Choroid plexus epithelial cell (primary cell): ENCODE measurements at regions not wholly inside any gene's neighbourhood (a gene's known extent, or its start where the extent isn't known, plus 50 kb on each side); places are given as distances from the start of the nearest gene placed in this dataset.

Experiments used
- DNase-seq: peaks from one replicate; pipeline ENCODE4 v3.0.0-alpha.2; 2010; ENCODE audit warnings: low read depth
- H3K4me3 ChIP-seq: 2 replicates; pipeline ENCODE4 v1.5.1; 2011; ENCODE audit warnings: low read depth, mild to moderate bottlenecking, control low read depth, low read length, moderate library complexity
- TF ChIP-seq, protein P1 (sequence below): conservative IDR thresholded peaks from 2 replicates; pipeline ENCODE4 v1.5.1; 2011; ENCODE audit warnings: low read depth, mild to moderate bottlenecking, control low read depth, inconsistent platforms, low read length, moderate library complexity

- no peak overlapping the region for H3K4me3 ChIP-seq
- TF ChIP-seq, protein P1, sequence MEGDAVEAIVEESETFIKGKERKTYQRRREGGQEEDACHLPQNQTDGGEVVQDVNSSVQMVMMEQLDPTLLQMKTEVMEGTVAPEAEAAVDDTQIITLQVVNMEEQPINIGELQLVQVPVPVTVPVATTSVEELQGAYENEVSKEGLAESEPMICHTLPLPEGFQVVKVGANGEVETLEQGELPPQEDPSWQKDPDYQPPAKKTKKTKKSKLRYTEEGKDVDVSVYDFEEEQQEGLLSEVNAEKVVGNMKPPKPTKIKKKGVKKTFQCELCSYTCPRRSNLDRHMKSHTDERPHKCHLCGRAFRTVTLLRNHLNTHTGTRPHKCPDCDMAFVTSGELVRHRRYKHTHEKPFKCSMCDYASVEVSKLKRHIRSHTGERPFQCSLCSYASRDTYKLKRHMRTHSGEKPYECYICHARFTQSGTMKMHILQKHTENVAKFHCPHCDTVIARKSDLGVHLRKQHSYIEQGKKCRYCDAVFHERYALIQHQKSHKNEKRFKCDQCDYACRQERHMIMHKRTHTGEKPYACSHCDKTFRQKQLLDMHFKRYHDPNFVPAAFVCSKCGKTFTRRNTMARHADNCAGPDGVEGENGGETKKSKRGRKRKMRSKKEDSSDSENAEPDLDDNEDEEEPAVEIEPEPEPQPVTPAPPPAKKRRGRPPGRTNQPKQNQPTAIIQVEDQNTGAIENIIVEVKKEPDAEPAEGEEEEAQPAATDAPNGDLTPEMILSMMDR, result no peak
- DNase-seq, result no peak
Observed at GRCh38 chr4:34512616-34513015, 1731.7 kb downstream of the ARAP2 start.

- no peak overlapping the region for H3K4me3 ChIP-seq
- TF ChIP-seq, protein P1, result no peak
- DNase-seq, result no peak
Observed at GRCh38 chr4:34516524-34516923, 1727.8 kb downstream of the ARAP2 start.

DNA sequence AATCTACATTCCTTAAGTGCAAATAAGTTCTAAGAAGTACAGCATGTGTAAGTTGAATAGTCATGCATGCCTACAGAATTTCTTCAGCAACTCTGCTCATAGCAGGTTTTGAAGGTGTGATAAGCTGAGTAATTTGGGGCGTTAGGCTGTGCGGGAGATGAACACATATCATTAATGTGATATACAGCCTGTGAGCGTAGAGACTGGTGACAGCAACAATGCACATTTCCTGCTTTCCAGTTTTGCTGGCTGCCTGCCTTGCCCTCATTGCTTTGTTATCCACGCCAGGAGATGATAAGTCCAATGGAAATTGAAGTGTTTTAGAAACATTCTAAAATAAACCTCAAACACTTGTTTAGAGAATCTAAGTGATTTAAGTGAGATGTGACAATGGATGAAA lies 1709.4 kb downstream of the ARAP2 start:
- no peak for DNase-seq
- TF ChIP-seq, protein P1, result no peak
- no peak overlapping the region for H3K4me3 ChIP-seq

GRCh38 chr4:34566091-34566490 lies 1678.2 kb downstream of the ARAP2 start:
- H3K4me3 ChIP-seq, result no peak overlapping the region
- TF ChIP-seq, protein P1, result no peak
- DNase-seq, result no peak

DNA sequence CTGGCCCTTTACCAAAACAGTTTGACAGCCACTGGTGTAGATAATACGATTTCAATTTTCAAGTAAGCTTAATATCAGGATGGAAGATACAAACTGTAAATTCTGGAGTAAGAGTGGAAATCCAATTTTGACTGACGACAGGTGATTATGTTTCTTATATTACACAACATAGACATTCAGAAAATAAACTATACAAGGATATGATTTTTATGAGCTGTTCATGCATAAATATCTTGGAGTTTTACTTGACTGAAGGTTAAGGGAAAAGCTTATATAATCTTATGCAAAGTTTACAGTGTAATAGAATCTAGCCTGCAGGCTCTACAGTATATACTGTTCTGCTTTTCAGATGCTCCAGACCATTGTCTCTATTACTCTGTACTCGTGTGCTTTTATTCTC lies 1672.3 kb downstream of the ARAP2 start:
- H3K4me3 ChIP-seq, result no peak overlapping the region
- TF ChIP-seq, protein P1, result no peak
- no peak for DNase-seq

DNA sequence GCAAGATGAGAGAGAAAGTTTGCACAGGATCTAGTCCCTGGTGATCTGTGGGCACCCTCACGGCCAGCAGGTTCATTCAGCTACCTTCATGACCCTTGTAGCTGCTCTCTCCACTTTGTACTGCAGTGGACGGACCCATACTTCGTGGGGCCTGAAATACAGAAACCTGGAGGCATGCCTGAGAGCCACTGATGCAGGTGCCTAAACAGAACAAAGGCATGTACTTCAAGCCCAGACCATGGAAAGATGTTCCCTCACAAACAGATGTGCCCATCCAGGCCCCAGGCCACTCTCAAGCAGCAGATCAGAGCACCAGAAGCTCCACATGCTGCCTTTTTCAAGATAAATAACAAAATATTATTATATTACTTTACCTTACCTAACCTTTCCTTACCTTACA lies 1629.0 kb downstream of the ARAP2 start:
- no peak overlapping the region for H3K4me3 ChIP-seq
- DNase-seq, result no peak
- TF ChIP-seq, protein P1, result no peak

GRCh38 chr4:34619531-34620162 lies 1624.7 kb downstream of the ARAP2 start:
- TF ChIP-seq, protein P1, result no peak
- peak; percentile 4 for DNase-seq
- no peak overlapping the region for H3K4me3 ChIP-seq
